ENCODE measurements at regions not wholly inside any gene's neighbourhood (a gene's known extent, or its start where the extent isn't known, plus 50 kb on each side); places are given as distances from the start of the nearest gene placed in this dataset.

- H3K36me3 ChIP-seq = no peaks in the 10 kb centered on the region
- no peaks in the 10 kb centered on the region for H3K4me1 ChIP-seq (replicated peaks)
- 77% methylated on average over 3 of the region's 3 CpGs for WGBS
- TF ChIP-seq POLR2A (IDR thresholded peaks at IDR 0.05) = no peak
- H3K27me3 ChIP-seq (replicated peaks; ENCODE audit: insufficient read depth) = no peaks in the 10 kb centered on the region
- no peak overlapping the region for H3K4me3 ChIP-seq
- intact Hi-C loops (cut with DNase I) = no loop called here
- H3K9me3 ChIP-seq = no peaks in the 10 kb centered on the region
- no peak overlapping the region for H3K27ac ChIP-seq
- no peak for DNase-seq (ENCODE audit: low spot score)
These were observed 111.8 kb upstream of the GDF10 start for GRCh38 chr10:47188156-47188555.

- TF ChIP-seq POLR2AphosphoS5 (IDR thresholded peaks at IDR 0.05) (no peak), CTCF (IDR thresholded peaks at IDR 0.05) (no peak), POLR2A (IDR thresholded peaks at IDR 0.05) (no peak)
- no peaks in the 10 kb centered on the region for H3K4me1 ChIP-seq (replicated peaks)
- DNase-seq (ENCODE audit: low spot score) = no peak
- no peaks in the 10 kb centered on the region for H3K27me3 ChIP-seq (replicated peaks; ENCODE audit: insufficient read depth)
- H3K4me3 ChIP-seq = no peak overlapping the region
- 73% methylated on average over 6 of the region's 6 CpGs for WGBS
- no peaks in the 10 kb centered on the region for H3K9me3 ChIP-seq
- H3K36me3 ChIP-seq = no peaks in the 10 kb centered on the region
- intact Hi-C loops (cut with DNase I) = no loop called here
- no peak overlapping the region for H3K27ac ChIP-seq
These were observed 110.2 kb upstream of the GDF10 start for GRCh38 chr10:47189802-47190201.

GRCh38 chr10:47190301-47190700 lies 109.7 kb upstream of the GDF10 start:
- no peak for DNase-seq (ENCODE audit: low spot score)
- Histone ChIP-seq H3K9me3 (no peaks in the 10 kb centered on the region), H3K27me3 (replicated peaks; ENCODE audit: insufficient read depth) (no peaks in the 10 kb centered on the region), H3K4me1 (replicated peaks) (no peaks in the 10 kb centered on the region), H3K4me3 (no peak overlapping the region), H3K27ac (no peak overlapping the region), H3K36me3 (no peaks in the 10 kb centered on the region)
- intact Hi-C loops (cut with DNase I) = no loop called here
- 44% methylated on average over 5 of the region's 5 CpGs for WGBS
- TF ChIP-seq CTCF (IDR thresholded peaks at IDR 0.05) (no peak), POLR2A (IDR thresholded peaks at IDR 0.05) (no peak), POLR2AphosphoS5 (IDR thresholded peaks at IDR 0.05) (no peak)

- Histone ChIP-seq H3K36me3 (no peaks in the 10 kb centered on the region), H3K27ac (no peak overlapping the region), H3K27me3 (replicated peaks; ENCODE audit: insufficient read depth) (no peaks in the 10 kb centered on the region), H3K9me3 (no peaks in the 10 kb centered on the region), H3K4me3 (no peak overlapping the region), H3K4me1 (replicated peaks) (no peaks in the 10 kb centered on the region)
- intact Hi-C loops (cut with DNase I) = no loop called here
- DNase-seq (ENCODE audit: low spot score) = no peak
- TF ChIP-seq POLR2A (IDR thresholded peaks at IDR 0.05) = no peak
- TF ChIP-seq POLR2AphosphoS5 (IDR thresholded peaks at IDR 0.05) = no peak
- TF ChIP-seq CTCF (IDR thresholded peaks at IDR 0.05) = no peak
- 90% methylated on average over 5 of the region's 5 CpGs for WGBS
These were observed 109.1 kb upstream of the GDF10 start for GRCh38 chr10:47190802-47191450.

- intact Hi-C loops (cut with DNase I) = no loop called here
- Histone ChIP-seq H3K27me3 (replicated peaks; ENCODE audit: insufficient read depth) (no peaks in the 10 kb centered on the region), H3K9me3 (no peaks in the 10 kb centered on the region), H3K27ac (no peak overlapping the region), H3K4me1 (replicated peaks) (no peaks in the 10 kb centered on the region), H3K36me3 (no peaks in the 10 kb centered on the region), H3K4me3 (no peak overlapping the region)
- no peak for DNase-seq (ENCODE audit: low spot score)
- WGBS = 64% methylated on average over 2 of the region's 2 CpGs
- no peak for TF ChIP-seq CTCF (IDR thresholded peaks at IDR 0.05)
- TF ChIP-seq POLR2A (IDR thresholded peaks at IDR 0.05) = no peak
These were observed 107.7 kb upstream of the GDF10 start for GRCh38 chr10:47192273-47192672.

All from prostate gland (tissue), 2 donors.